Islet of Langerhans (tissue), 1 donor: ENCODE measurements at regions not wholly inside any gene's neighbourhood (a gene's known extent, or its start where the extent isn't known, plus 50 kb on each side); places are given as distances from the start of the nearest gene placed in this dataset.
"Not testable (repeated sequence)": the region's sequence is repeated elsewhere in the genome, so short reads cannot be mapped to it uniquely, and the experiment has no call there.

Experiments used
- FAIRE-seq: peaks from one replicate; lab custom pipeline; 2011; peaks lifted over from hg19 to GRCh38; lab: Jason Lieb, UNC

- FAIRE-seq: no peak
These were observed 151.8 kb upstream of the HEY2 start for GRCh38 chr6:125597411-125598253.

- no peak for FAIRE-seq
These were observed 151.0 kb upstream of the HEY2 start for GRCh38 chr6:125598422-125598821.

DNA sequence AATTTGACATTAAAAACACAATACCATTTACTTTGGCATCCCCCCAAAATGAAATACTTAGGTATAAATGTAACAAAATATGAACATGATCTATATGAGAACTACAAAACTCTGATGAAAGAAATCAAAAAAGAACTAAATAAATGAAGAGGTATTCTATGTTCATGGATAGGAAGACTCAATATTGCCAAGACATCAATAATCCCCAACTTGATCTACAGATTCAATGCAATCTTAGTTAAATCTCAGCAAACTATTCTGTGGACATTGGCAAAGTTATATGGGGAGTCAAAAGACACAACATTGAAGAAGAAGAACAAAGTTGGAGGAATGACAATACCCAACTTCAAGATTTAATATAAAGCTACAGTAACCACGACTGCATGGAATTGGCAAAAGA is 145.2 kb upstream of the HEY2 start:
- no peak for FAIRE-seq

GRCh38 chr6:125611573-125612344 is 137.7 kb upstream of the HEY2 start:
- FAIRE-seq: no peak

GRCh38 chr6:125612345-125612846 is 137.0 kb upstream of the HEY2 start:
- no peak for FAIRE-seq

- FAIRE-seq: no peak
These were observed 130.8 kb upstream of the HEY2 start for GRCh38 chr6:125618629-125619028.

- no peak for FAIRE-seq
These were observed 126.3 kb upstream of the HEY2 start for GRCh38 chr6:125623085-125623484.

DNA sequence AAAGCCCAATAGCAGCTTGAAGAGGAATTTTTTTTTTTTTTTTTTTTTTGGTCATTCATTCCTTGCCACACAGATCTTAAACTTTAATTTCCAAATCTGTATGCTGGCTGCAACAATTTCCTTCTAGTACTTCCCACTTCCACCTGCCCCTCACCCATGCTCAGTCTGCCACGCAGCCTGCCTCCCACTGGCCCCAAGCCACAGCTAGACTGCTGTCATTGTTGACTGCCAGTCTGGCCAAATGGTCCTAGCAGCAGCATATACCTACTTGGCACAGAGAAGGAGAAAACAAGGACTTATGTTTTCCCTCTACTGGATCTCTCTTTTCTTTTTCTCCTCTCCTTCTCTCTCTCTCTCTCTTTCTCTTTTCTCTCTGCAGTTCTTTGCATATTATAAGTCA is 118.3 kb upstream of the HEY2 start:
- FAIRE-seq: no peak

- FAIRE-seq: not testable (repeated sequence)
These were observed 113.4 kb upstream of the HEY2 start for GRCh38 chr6:125636011-125636410.

DNA sequence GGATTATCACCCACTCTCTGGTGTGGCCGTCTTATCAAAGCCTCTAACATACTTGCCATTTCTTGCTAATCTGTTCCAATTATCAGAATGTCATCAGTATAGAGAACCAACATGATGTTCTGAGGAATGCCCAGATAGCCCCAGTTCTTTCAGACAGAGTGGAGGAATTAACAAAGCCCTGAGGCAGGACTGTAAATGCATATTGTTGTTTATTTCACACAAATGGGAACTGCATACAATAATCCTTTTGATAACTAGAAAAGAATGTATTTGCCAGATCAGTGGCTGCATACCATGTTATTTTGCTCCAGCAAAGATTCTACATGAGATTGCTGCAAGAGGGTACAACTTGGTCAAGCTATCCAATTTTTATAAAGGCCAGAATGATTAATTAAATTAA is 112.8 kb upstream of the HEY2 start:
- no peak for FAIRE-seq

DNA sequence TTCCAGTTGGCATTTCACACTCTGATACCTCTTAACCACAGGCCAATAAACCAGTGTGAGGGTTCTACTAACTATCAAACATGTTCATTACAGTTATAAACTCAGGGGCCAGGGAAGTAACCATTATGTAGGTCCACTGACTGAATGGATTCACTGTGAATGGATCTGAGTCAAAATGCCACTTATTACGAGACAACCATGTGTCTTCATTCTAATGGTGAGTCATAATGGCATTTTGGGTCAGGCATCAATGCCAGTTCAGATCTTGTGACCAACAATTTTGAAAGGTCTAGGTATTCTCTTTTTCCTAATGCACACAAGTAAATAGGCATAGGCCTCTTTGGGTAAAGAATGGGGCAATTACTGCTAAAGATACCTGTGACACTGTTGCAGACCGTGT is 112.2 kb upstream of the HEY2 start:
- FAIRE-seq: no peak

GRCh38 chr6:125639466-125640020 is 109.9 kb upstream of the HEY2 start:
- no peak for FAIRE-seq

DNA sequence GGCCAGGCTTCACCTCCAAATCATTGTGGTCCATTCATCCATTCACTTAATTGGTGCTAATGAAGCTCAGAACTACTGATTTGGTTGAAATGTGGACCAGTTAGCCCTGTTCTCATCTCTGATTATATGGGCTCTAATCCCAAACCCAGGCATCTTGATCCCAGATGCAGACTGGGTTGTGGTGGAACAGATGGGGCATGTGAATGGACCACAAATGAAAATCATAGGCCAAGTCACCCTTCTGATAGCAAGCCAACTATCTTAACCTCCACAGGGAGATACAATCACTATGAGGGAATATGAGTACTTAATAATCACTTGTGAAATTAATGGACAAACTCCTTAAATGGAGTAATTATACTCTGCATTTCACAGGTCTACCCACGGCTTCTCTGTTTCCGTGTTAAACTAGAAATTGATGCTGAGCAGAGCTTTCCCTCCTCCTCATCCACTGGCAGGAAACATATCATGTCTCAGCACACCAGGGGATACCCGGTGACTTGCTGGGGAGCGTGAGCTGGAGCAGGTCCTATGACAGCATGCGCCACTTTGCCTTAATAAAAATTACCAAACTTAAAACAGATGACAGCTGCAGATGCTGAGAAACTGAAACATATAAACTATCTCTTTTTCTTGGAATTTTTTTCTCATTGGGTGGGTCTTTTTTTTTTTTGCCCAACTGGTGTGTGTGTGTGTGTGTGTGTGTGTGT is 108.8 kb upstream of the HEY2 start:
- FAIRE-seq: no peak

DNA sequence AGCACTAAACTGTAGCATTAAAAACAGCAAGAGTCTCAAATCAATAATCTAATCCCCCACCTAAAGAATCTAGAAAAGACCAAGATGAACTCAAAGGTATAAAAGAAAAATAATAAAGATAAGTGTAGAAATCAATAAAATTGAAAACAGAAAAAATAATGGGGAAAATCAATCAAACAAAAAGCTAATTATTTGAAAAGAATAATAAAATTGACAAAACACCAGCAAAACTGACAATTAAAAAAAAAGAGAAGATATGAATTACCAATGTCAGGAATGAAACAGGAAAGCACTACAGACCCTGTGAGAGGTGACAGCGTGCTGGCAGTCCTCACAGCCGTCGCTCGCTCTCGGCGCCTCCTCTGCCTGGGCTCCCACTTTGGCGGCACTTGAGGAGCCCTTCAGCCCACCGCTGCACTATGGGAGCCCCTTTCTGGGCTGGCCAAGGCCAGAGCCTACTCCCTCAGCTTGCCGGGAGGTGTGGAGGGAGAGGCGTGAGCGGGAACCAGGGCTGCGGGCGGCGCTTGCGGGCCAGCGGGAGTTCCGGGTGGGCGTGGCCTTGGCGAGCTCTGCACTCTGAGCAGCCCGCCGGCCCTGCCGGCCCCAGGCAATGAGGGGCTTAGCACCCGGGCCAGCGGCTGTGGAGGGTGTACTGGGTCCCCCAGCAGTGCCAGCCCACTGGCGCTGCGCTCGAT is 105.3 kb upstream of the HEY2 start:
- peak; percentile 17 for FAIRE-seq

- no peak for FAIRE-seq
These were observed 102.0 kb upstream of the HEY2 start for GRCh38 chr6:125647391-125647790.

DNA sequence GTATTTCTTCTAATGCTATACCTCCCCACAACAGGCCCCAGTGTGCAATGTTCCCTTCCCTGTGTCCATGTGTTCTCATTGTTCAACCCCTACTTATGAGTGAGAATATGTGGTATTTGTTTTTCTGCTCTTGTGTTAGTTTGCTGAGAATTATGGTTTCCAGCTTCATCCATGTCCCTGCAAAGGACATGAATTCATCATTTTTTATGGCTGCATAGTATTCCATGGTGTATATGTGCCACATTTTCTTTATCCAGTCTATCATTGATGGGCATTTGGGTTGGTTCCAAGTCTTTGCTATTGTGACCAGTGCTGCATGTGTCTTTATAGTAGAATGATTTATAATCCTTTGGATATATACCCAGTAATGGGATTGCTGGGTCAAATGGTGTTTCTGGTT is 95.7 kb upstream of the HEY2 start:
- FAIRE-seq: not testable (repeated sequence)

- no peak for FAIRE-seq
These were observed 93.9 kb upstream of the HEY2 start for GRCh38 chr6:125655511-125655910.

DNA sequence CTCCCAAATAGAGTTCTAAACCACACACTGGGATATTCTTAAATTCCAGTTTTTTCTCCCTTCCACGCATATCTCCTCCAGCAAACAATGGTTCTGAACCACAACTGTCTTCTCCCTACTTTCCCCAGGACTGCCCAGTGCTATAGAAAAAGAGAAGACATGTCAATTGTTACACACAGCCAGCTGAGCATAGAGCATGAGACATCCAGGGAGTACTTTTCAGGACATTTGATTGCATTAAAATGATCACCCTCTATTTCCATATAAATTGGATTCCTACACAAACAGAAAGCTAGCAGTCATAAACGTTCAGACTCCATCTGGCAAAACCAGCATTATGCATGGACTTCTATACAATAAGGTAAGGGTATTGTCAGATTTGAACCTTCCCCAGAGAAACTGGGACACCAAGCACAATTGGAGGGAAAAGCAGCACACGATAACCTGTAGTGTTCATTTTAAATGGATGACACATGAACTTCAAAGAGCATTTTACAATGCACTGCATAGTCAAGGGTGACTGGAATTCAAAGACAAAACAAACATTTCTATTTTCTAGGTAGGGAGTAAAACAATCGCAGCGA is 93.1 kb upstream of the HEY2 start:
- no peak for FAIRE-seq

DNA sequence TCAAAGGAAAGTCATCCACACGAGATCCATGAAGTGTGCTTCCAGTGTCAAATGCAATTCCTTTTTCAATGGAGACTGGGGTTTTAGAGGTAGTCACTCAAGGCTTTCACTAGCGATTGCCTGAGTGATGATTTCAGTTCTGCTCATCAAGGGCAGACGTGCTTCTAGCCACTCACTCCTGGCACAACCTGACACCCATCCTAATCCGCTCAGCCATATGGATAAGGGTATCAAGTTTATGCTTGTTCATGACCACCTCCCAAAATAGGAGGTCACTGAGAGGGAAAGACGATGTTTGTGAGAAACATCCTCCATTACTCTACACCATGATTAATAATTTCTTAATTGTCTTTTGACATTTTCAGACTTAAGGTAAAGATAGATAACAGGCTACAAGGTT is 91.3 kb upstream of the HEY2 start:
- FAIRE-seq: no peak

DNA sequence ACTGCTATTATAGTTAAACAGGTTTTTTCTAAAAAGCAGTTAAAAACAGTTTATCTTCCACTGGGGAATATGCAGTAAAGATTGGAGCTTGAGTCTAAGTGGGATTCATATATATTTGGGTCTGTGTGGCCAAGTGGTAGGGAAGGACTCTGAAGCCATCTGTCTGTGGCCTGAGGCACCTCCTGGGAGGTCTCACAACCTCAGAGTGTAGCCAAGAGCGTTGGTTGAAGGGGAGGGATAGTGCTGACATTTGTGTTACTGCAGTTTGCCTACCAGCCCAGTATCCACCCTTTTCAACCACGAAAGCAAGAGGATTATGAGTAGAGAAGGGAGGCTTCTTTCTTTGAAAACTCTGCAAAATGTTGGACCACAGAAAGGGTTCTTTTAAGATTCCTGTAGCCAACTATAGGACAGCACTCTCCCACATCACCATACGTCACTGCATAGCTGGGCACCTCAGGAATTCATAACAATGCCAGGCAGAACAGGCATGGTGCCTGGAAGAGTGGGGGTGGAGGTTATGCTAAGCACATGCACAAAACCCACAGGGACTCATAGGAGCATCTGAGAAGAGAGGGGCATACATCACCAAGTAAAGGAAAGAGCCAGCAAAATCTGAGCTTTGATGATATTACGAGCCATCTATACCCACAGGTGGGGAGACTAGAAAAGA is 90.5 kb upstream of the HEY2 start:
- FAIRE-seq: no peak

GRCh38 chr6:125659887-125660286 is 89.5 kb upstream of the HEY2 start:
- FAIRE-seq: no peak
